IMR-90 (cell line): ENCODE measurements at regions not wholly inside any gene's neighbourhood (a gene's known extent, or its start where the extent isn't known, plus 50 kb on each side); places are given as distances from the start of the nearest gene placed in this dataset.

ENCODE experiments used
- ATAC-seq: fragments of 200-7000 bp; cut with Tn5 transposase; 2 replicates; pipeline ENCODE4 v1.9.1; 2020; ENCODE audit warnings: low read depth, mild to moderate bottlenecking, moderate library complexity
- BruUV-seq: library from RNA; stranded (reverse); fragments of 400-500 nt; replicated peaks from 2 replicates; lab custom pipeline; 2021; lab: Mats Ljungman, UMichigan
- CTCF ChIA-PET: fragments of 300-600 bp; formaldehyde crosslinking; extraction: SDS; loops from one replicate; lab custom pipeline; 2021; ENCODE audit warnings: antibody characterized with exemption; lab: Yijun Ruan, JAX
- POLR2A ChIA-PET: fragments of 300-600 bp; sonication (Branson Sonifier 250); formaldehyde crosslinking; loops from one replicate; lab custom pipeline; 2022; ENCODE audit warnings: antibody characterized with exemption; ENCODE audit not compliant: unreplicated experiment; lab: Charles Lee
- DNase-seq: peaks from one replicate; pipeline ENCODE4 v3.0.0; 2013
- H2AFZ ChIP-seq: replicated peaks from 2 replicates; pipeline ENCODE3; 2013; ENCODE audit warnings: low read length, mild to moderate bottlenecking; ENCODE audit not compliant: poor library complexity
- H2AK5ac ChIP-seq: 2 replicates; pipeline ENCODE4 v1.6.1; 2013; ENCODE audit warnings: low read depth, low read length, inconsistent platforms
- H2AK9ac ChIP-seq: replicated peaks from 2 replicates; pipeline ENCODE3; 2013; ENCODE audit warnings: mild to moderate bottlenecking, low read depth, low read length, moderate library complexity; ENCODE audit not compliant: poor library complexity
- H2BK120ac ChIP-seq: 2 replicates; pipeline ENCODE4 v1.6.1; 2013; ENCODE audit warnings: low read depth, low read length, inconsistent platforms
- H2BK15ac ChIP-seq: 3 replicates; pipeline ENCODE4 v1.6.1; 2013; ENCODE audit warnings: low read depth, low read length, inconsistent platforms
- H2BK20ac ChIP-seq: 2 replicates; pipeline ENCODE4 v1.6.1; 2013; ENCODE audit warnings: low read depth, mild to moderate bottlenecking, inconsistent platforms, low read length, moderate library complexity
- H2BK5ac ChIP-seq: 2 replicates; pipeline ENCODE4 v1.6.1; 2013; ENCODE audit warnings: mild to moderate bottlenecking, low read depth, low read length, inconsistent platforms; ENCODE audit not compliant: poor library complexity, severe bottlenecking
- H3K14ac ChIP-seq: replicated peaks from 2 replicates; pipeline ENCODE4 v1.6.1; 2013; ENCODE audit warnings: low read depth, low read length, inconsistent platforms
- H3K18ac ChIP-seq: 2 replicates; pipeline ENCODE4 v1.6.1; 2013; ENCODE audit warnings: low read depth, low read length, control low read depth
- H3K23ac ChIP-seq: 2 replicates; pipeline ENCODE4 v1.6.1; 2013; ENCODE audit warnings: low read depth, low read length, inconsistent platforms
- H3K27ac ChIP-seq: 2 replicates; pipeline ENCODE4 v1.5.1; 2013; ENCODE audit warnings: mild to moderate bottlenecking, control low read depth, low read length; ENCODE audit not compliant: insufficient read depth
- H3K27me3 ChIP-seq: 2 replicates; pipeline ENCODE4 v1.6.1; 2013; ENCODE audit warnings: low read length; ENCODE audit not compliant: control insufficient read depth, insufficient read depth
- H3K36me3 ChIP-seq: 2 replicates; pipeline ENCODE4 v1.6.1; 2013; ENCODE audit warnings: low read length, mixed read lengths; ENCODE audit not compliant: control insufficient read depth, insufficient read depth
- H3K4ac ChIP-seq: 2 replicates; pipeline ENCODE4 v1.6.1; 2013; ENCODE audit warnings: low read depth, low read length, inconsistent platforms
- H3K4me1 ChIP-seq: 2 replicates; pipeline ENCODE4 v1.6.1; 2013; ENCODE audit warnings: low read length, mixed read lengths; ENCODE audit not compliant: control insufficient read depth, insufficient read depth
- H3K4me2 ChIP-seq: 2 replicates; pipeline ENCODE4 v1.6.1; 2013; ENCODE audit warnings: low read depth, mild to moderate bottlenecking, control low read depth, low read length, moderate library complexity
- H3K4me3 ChIP-seq: 2 replicates; pipeline ENCODE4 v1.5.1; 2013; ENCODE audit warnings: low read depth, mild to moderate bottlenecking, control low read depth, low read length, moderate library complexity; ENCODE audit not compliant: insufficient read depth
- H3K56ac ChIP-seq: 2 replicates; pipeline ENCODE4 v1.6.1; 2013; ENCODE audit warnings: low read length, inconsistent platforms; ENCODE audit not compliant: insufficient read depth; ENCODE audit errors: extremely low read depth
- H3K79me1 ChIP-seq, 2 experiments: 2 replicates each; pipeline ENCODE4 v1.6.1; 2013; ENCODE audit warnings: low read length in 2 of 2, inconsistent platforms in 1 of 2, low read depth in 1 of 2
- H3K9ac ChIP-seq: 2 replicates; pipeline ENCODE4 v1.6.1; 2013; ENCODE audit warnings: low read depth, low read length, control low read depth
- H3K9me1 ChIP-seq: 2 replicates; pipeline ENCODE4 v1.6.1; 2013; ENCODE audit warnings: low read length, inconsistent platforms; ENCODE audit not compliant: insufficient read depth
- H3K9me3 ChIP-seq: 2 replicates; pipeline ENCODE4 v1.6.1; 2013; ENCODE audit warnings: low read length; ENCODE audit not compliant: control insufficient read depth, insufficient read depth
- H4K20me1 ChIP-seq: 2 replicates; pipeline ENCODE4 v1.6.1; 2013; ENCODE audit warnings: low read length, inconsistent platforms; ENCODE audit not compliant: insufficient read depth
- H4K5ac ChIP-seq: 2 replicates; pipeline ENCODE4 v1.6.1; 2013; ENCODE audit warnings: mild to moderate bottlenecking, low read depth, low read length, control low read depth
- H4K8ac ChIP-seq, 2 experiments: 2 replicates each; pipeline ENCODE4 v1.6.1; 2013; ENCODE audit warnings: low read depth in 2 of 2, low read length in 2 of 2, control low read depth in 1 of 2, inconsistent platforms in 1 of 2
- H4K91ac ChIP-seq: 2 replicates; pipeline ENCODE4 v1.6.1; 2013; ENCODE audit warnings: low read depth, low read length, inconsistent platforms; ENCODE audit not compliant: insufficient read depth
- CEBPB ChIP-seq: IDR thresholded peaks from 2 replicates; pipeline ENCODE4 v1.6.1; 2012; ENCODE audit warnings: low read depth, low read length, improper control_type of control experiment
- FOS ChIP-seq: fragments of 150-350 bp; IDR thresholded peaks from 2 replicates; pipeline ENCODE4 v1.6.1; 2016; ENCODE audit warnings: low read depth, low read length
- NFE2L2 ChIP-seq: fragments of 150-350 bp; IDR thresholded peaks from 2 replicates; pipeline ENCODE4 v1.6.1; 2016; ENCODE audit warnings: low read depth, mild to moderate bottlenecking, low read length
- RAD21 ChIP-seq: IDR thresholded peaks from 2 replicates; pipeline ENCODE4 v1.6.1; 2012; ENCODE audit warnings: low read length, improper control_type of control experiment
- RCOR1 ChIP-seq: IDR thresholded peaks from 2 replicates; pipeline ENCODE4 v1.6.1; 2012; ENCODE audit warnings: mild to moderate bottlenecking, low read length, improper control_type of control experiment; ENCODE audit not compliant: insufficient replicate concordance
- WGBS, 2 experiments: methylation state at CpG; one replicate each; pipeline versions ENCODE4 v1.1.5 to v1.1.7; 2013; ENCODE audit warnings: missing lambda C conversion rate in 2 of 2; ENCODE audit not compliant: insufficient read length in 1 of 2; ENCODE audit errors: extremely low coverage in 2 of 2; 5-methylcytosine and 5-hydroxymethylcytosine counted together
- dilution Hi-C: fragments of 300-500 bp; cut with HindIII; formaldehyde crosslinking; loops from one replicate; pipeline ENCODE4 v1.14.3; 2018; ENCODE audit warnings: low sequenced_read_pairs; ENCODE audit not compliant: unreplicated experiment
- in situ Hi-C: fragments of 300-500 bp; cut with MboI; formaldehyde crosslinking; loops from 3 replicates; pipeline ENCODE4 v1.14.3; 2019; ENCODE audit warnings: low sequenced_read_pairs, inconsistent platforms, mixed read lengths
- intact Hi-C: fragments of 100-400 bp; cut with micrococcal nuclease; formaldehyde crosslinking; loops from 2 replicates; pipeline ENCODE4 v1.10.0; 2022

DNA sequence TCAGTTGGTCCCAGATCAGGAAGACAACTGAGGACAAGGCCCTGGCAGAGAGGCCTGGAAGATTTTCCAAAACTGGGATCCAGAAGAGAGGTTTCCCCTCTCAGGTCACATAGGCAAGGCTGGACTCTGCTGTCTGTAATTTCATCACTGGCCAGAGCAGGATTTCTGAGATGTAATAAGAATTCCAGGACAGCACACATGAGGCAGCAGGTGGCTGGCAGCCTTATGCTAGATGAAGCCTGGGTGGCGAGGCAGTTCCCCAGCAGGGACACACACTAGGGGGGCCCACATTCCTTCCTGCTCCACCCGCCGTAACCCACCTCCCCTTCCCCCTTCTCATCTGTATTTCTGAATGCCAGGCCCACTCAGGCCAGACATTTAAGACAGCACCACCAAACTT is 98.6 kb downstream of the HNRNPLL start:
- Histone ChIP-seq H2BK120ac (no peak overlapping the region), H3K27me3 (peaks cover 24% of the 10 kb centered on the region), H3K56ac (no peak overlapping the region), H2BK15ac (no peak overlapping the region), H3K9me1 (peaks cover 4% of the 10 kb centered on the region; the same call in 1 of the 2 replicates), H4K91ac (no peak overlapping the region), H3K9me3 (peaks cover 14% of the 10 kb centered on the region), H2AK5ac (no peak overlapping the region), H3K36me3 (no peaks in the 10 kb centered on the region), H2BK20ac (no peak overlapping the region), H3K4me2 (no peak overlapping the region), H3K23ac (no peak overlapping the region), H2AFZ (no peak overlapping the region), H3K4ac (no peak overlapping the region), H4K20me1 (no peaks in the 10 kb centered on the region), H3K18ac (no peak overlapping the region), H2BK5ac (no peak overlapping the region), H2AK9ac (no peak overlapping the region), H3K4me3 (no peak overlapping the region), H4K5ac (no peak overlapping the region), H3K4me1 (peaks cover 9% of the 10 kb centered on the region), H4K8ac (no peak overlapping the region), H3K27ac (no peak overlapping the region), H3K14ac (no peak overlapping the region), H3K9ac (no peak overlapping the region), H3K79me1 (no peaks in the 10 kb centered on the region)
- ATAC-seq (no peak), DNase-seq (no peak)
- dilution Hi-C loops, result no loop called here
- CTCF ChIA-PET, result no interaction called here
- BruUV-seq, result no TSS peak
- in situ Hi-C loops, result loop anchor here (25.0 kb wide), 1 partner anchor 192 kb away; no protein-coding TSS in a partner anchor
- POLR2A ChIA-PET, result no interaction called here
- TF ChIP-seq RCOR1 (no peak), CEBPB (no peak), FOS (no peak), RAD21 (no peak), NFE2L2 (no peak)
- no CpG with 5 or more reads among the region's 3 CpGs for WGBS, 2 experiments
- intact Hi-C loops, result loop anchor here (10.0 kb wide), 1 partner anchor 519 kb away; no protein-coding TSS in a partner anchor
